Testis (tissue), 2 donors: ENCODE measurements at regions not wholly inside any gene's neighbourhood (a gene's known extent, or its start where the extent isn't known, plus 50 kb on each side); places are given as distances from the start of the nearest gene placed in this dataset.

Experiments
- DNase-seq: peaks from one replicate; pipeline ENCODE4 v3.0.0-alpha.2; 2019
- H3K27ac ChIP-seq, 2 donors: fragments of 200-600 bp; sonication (generic); one replicate each; pipeline ENCODE4 v1.5.1; 2019
- H3K27me3 ChIP-seq: fragments of 200-600 bp; sonication (generic); one replicate; pipeline ENCODE4 v1.5.1; 2019
- H3K36me3 ChIP-seq: fragments of 200-600 bp; sonication (generic); one replicate; pipeline ENCODE4 v1.5.1; 2017; ENCODE audit warnings: low read depth; ENCODE audit errors: missing control alignments
- H3K4me1 ChIP-seq: fragments of 200-600 bp; sonication (generic); one replicate; pipeline ENCODE4 v1.5.1; 2019
- H3K4me3 ChIP-seq, 2 donors: fragments of 200-600 bp; sonication (generic); one replicate each; pipeline ENCODE4 v1.5.1; 2017 to 2019
- H3K9me3 ChIP-seq: fragments of 200-600 bp; sonication (generic); one replicate; pipeline ENCODE4 v1.5.1; 2017
- POLR2A ChIP-seq: fragments of 450-650 bp; IDR thresholded peaks from one replicate; pipeline ENCODE4 v1.6.1; 2017; ENCODE audit warnings: antibody characterized with exemption, mild to moderate bottlenecking, moderate library complexity
- WGBS, 2 donors: methylation state at CpG; one replicate each; pipeline ENCODE4 v1.1.5; 2018; 5-methylcytosine and 5-hydroxymethylcytosine counted together
- intact Hi-C: fragments of 100-400 bp; cut with DNase I; formaldehyde crosslinking; loops from one replicate; pipeline ENCODE4 v1.15.1; 2023; ENCODE audit warnings: low total_unique reads
- TF ChIP-seq, protein P1 (sequence below), 3 experiments: fragments of 450-650 bp in 2 of 3; fragments of 200-600 bp in 1 of 3; sonication (generic) in 1 of 3; IDR thresholded peaks; one replicate each; pipeline ENCODE4 v1.5.1; 2016 to 2019; ENCODE audit warnings: antibody characterized with exemption in 3 of 3, mild to moderate bottlenecking in 2 of 3, moderate library complexity in 1 of 3

DNA sequence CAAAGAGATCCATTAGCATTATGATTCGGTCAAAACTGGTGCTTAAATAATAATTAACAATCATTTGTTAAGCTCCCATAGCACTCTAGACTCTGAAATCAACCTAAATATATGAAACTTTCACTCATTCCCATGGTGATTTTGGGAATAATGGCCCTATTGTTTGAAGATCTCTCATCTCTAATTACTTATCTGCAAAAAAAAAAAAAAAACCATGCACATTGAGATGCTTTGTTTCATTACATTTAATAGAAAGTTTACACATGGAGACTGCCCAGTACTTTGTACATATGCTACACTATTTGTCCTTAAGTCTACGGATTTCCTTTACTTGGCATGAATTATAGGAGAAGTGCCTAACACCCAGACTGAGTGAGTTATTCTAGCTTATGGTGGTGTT is 280.6 kb upstream of the MEOX2 start:
- Histone ChIP-seq H3K27me3 (no peaks in the 10 kb centered on the region), H3K36me3 (no peaks in the 10 kb centered on the region), H3K4me1 (no peaks in the 10 kb centered on the region), H3K4me3 (no peak overlapping the region), H3K9me3 (no peaks in the 10 kb centered on the region), H3K27ac (no peak overlapping the region)
- TF ChIP-seq POLR2A = no peak
- TF ChIP-seq, protein P1, sequence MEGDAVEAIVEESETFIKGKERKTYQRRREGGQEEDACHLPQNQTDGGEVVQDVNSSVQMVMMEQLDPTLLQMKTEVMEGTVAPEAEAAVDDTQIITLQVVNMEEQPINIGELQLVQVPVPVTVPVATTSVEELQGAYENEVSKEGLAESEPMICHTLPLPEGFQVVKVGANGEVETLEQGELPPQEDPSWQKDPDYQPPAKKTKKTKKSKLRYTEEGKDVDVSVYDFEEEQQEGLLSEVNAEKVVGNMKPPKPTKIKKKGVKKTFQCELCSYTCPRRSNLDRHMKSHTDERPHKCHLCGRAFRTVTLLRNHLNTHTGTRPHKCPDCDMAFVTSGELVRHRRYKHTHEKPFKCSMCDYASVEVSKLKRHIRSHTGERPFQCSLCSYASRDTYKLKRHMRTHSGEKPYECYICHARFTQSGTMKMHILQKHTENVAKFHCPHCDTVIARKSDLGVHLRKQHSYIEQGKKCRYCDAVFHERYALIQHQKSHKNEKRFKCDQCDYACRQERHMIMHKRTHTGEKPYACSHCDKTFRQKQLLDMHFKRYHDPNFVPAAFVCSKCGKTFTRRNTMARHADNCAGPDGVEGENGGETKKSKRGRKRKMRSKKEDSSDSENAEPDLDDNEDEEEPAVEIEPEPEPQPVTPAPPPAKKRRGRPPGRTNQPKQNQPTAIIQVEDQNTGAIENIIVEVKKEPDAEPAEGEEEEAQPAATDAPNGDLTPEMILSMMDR (IDR thresholded peaks at IDR 0.05) = no peak
- DNase-seq = no peak
- 81 to 90% methylated on average over 2 of the region's 2 CpGs for WGBS, 2 donors
- intact Hi-C loops = no loop called here

DNA sequence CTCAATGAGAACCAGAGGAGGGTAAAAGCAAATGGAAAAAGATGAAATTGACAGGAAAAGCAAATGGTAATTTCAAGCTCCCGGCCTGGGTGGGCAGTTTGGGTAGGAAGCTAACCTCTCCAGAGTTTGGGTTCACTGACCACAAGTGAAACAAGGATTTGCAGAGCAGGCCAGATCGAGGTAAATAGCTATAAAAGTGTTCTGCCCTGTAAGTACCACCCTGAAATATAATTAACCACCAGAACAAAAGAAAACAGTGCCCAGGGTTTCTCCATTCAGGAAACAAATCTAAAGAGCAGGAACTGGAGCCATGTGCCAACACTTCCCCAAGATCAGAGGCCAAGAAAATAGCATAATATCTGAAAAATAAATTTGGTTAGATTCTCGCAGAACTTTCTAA is 276.7 kb upstream of the MEOX2 start:
- intact Hi-C loops = no loop called here
- Histone ChIP-seq H3K27ac (no peak overlapping the region), H3K9me3 (no peaks in the 10 kb centered on the region), H3K4me1 (no peaks in the 10 kb centered on the region), H3K36me3 (no peaks in the 10 kb centered on the region), H3K4me3 (no peak overlapping the region), H3K27me3 (no peaks in the 10 kb centered on the region)
- TF ChIP-seq, protein P1 (IDR thresholded peaks at IDR 0.05) = no peak
- no peak for TF ChIP-seq POLR2A
- 73 to 84% methylated on average over 3 of the region's 3 CpGs for WGBS, 2 donors
- no peak for DNase-seq

- TF ChIP-seq, protein P1 (IDR thresholded peaks at IDR 0.05) = no peak
- TF ChIP-seq POLR2A = no peak
- no peak for DNase-seq
- Histone ChIP-seq H3K27ac (no peak overlapping the region), H3K36me3 (no peaks in the 10 kb centered on the region), H3K9me3 (no peaks in the 10 kb centered on the region), H3K4me1 (no peaks in the 10 kb centered on the region), H3K4me3 (no peak overlapping the region), H3K27me3 (no peaks in the 10 kb centered on the region)
- WGBS, 2 donors = 72 to 77% methylated on average over 2 of the region's 2 CpGs
- intact Hi-C loops = no loop called here
Measured at GRCh38 chr7:15954671-15955354, 268.3 kb upstream of the MEOX2 start.

DNA sequence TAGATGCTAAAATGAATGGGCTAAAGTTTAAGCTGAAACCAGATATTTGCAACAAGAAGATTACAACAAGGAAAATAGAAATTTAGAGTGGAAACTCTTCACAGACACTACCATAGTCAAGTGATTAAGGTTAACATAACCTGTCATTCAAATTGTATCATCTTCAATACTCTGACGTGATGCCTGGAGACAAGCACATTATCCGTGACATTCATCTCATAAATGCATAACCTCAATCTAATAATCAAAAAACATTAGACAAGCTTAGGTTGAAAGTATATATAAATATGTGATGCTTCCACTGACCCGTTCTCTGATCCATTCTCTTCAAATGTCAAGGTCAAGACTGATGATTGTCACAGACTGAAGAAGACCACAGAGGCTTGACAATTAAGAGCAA is 263.8 kb upstream of the MEOX2 start:
- TF ChIP-seq POLR2A = no peak
- TF ChIP-seq, protein P1 (IDR thresholded peaks at IDR 0.05) = no peak
- no peaks in the 10 kb centered on the region for H3K36me3 ChIP-seq
- intact Hi-C loops = no loop called here
- no peaks in the 10 kb centered on the region for H3K9me3 ChIP-seq
- H3K4me3 ChIP-seq = no peak overlapping the region
- 68 to 93% methylated on average over 3 of the region's 3 CpGs for WGBS, 2 donors
- no peaks in the 10 kb centered on the region for H3K4me1 ChIP-seq
- H3K27me3 ChIP-seq = no peaks in the 10 kb centered on the region
- H3K27ac ChIP-seq = no peak overlapping the region
- DNase-seq = no peak

DNA sequence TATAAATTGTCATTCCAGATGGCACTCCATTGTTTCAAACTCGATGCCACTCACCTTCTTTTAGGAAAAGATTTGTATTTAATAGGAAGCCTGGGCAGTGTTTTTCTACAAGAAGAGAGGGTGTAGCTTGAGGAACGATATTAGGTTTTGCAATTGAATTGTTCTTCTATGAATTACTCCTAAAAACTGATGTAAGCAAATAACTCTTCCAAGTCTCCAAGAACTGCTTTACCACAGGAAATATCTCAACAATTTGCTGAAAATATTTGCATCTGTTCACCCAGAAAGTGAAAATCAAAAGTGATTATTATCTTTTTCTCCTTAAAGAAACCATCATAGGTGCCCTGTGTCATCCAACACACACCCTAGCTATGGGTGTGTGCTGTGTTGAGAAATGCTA is 261.3 kb upstream of the MEOX2 start:
- Histone ChIP-seq H3K9me3 (no peaks in the 10 kb centered on the region), H3K36me3 (no peaks in the 10 kb centered on the region), H3K27ac (no peak overlapping the region), H3K4me1 (no peaks in the 10 kb centered on the region), H3K4me3 (no peak overlapping the region), H3K27me3 (no peaks in the 10 kb centered on the region)
- TF ChIP-seq, protein P1 (IDR thresholded peaks at IDR 0.05) = no peak
- no peak for TF ChIP-seq POLR2A
- WGBS, 2 donors = 85 to 92% methylated on average over 2 of the region's 2 CpGs
- DNase-seq = no peak
- intact Hi-C loops = no loop called here
